Trophoblast cell (in vitro differentiated cells and primary cell): ENCODE measurements at regions not wholly inside any gene's neighbourhood (a gene's known extent, or its start where the extent isn't known, plus 50 kb on each side); places are given as distances from the start of the nearest gene placed in this dataset.

Experiments used
- DNase-seq, 2 donors: peaks; one replicate each; pipeline ENCODE4 v3.0.0-alpha.2; 2016
- H2AFZ ChIP-seq: 2 replicates; pipeline ENCODE4 v1.6.1; 2013; ENCODE audit warnings: low read length, moderate library complexity, mild to moderate bottlenecking; ENCODE audit not compliant: insufficient read depth, poor library complexity
- H2AK5ac ChIP-seq: 2 replicates; pipeline ENCODE4 v1.6.1; 2013; ENCODE audit warnings: mild to moderate bottlenecking, low read length
- H2BK120ac ChIP-seq: 2 replicates; pipeline ENCODE4 v1.6.1; 2013; ENCODE audit warnings: low read length, mild to moderate bottlenecking, moderate library complexity; ENCODE audit not compliant: insufficient read depth, poor library complexity
- H2BK12ac ChIP-seq: 2 replicates; pipeline ENCODE4 v1.6.1; 2013; ENCODE audit warnings: mild to moderate bottlenecking, low read length, moderate library complexity
- H2BK5ac ChIP-seq: 2 replicates; pipeline ENCODE4 v1.6.1; 2013; ENCODE audit warnings: low read length, low read depth, moderate library complexity, mild to moderate bottlenecking; ENCODE audit not compliant: poor library complexity
- H3K14ac ChIP-seq: 2 replicates; pipeline ENCODE4 v1.6.1; 2013; ENCODE audit warnings: mild to moderate bottlenecking, low read length
- H3K18ac ChIP-seq: 2 replicates; pipeline ENCODE4 v1.6.1; 2013; ENCODE audit warnings: mild to moderate bottlenecking, low read length
- H3K23ac ChIP-seq: 2 replicates; pipeline ENCODE4 v1.6.1; 2013; ENCODE audit warnings: low read length
- H3K27ac ChIP-seq: 2 replicates; pipeline ENCODE4 v1.5.1; 2013; ENCODE audit warnings: low read depth, mild to moderate bottlenecking, inconsistent platforms, low read length, moderate library complexity
- H3K27me3 ChIP-seq: 2 replicates; pipeline ENCODE4 v1.6.1; 2013; ENCODE audit warnings: inconsistent platforms, mild to moderate bottlenecking, low read length, moderate library complexity; ENCODE audit not compliant: insufficient read depth
- H3K36me3 ChIP-seq, 2 experiments: 1 replicate in 1 of 2; 2 replicates in 1 of 2; pipeline ENCODE4 v1.6.1; 2013; ENCODE audit warnings: low read length in 2 of 2, mild to moderate bottlenecking in 2 of 2, moderate library complexity in 1 of 2; ENCODE audit not compliant: insufficient read depth in 2 of 2, control insufficient read depth in 1 of 2
- H3K4ac ChIP-seq: 2 replicates; pipeline ENCODE4 v1.6.1; 2013; ENCODE audit warnings: low read depth, mild to moderate bottlenecking, low read length, moderate library complexity
- H3K4me1 ChIP-seq, 2 experiments: 1 replicate in 1 of 2; 2 replicates in 1 of 2; pipeline ENCODE4 v1.6.1; 2013; ENCODE audit warnings: low read length in 2 of 2, mild to moderate bottlenecking in 2 of 2, moderate library complexity in 1 of 2; ENCODE audit not compliant: insufficient read depth in 2 of 2, control insufficient read depth in 1 of 2
- H3K4me2 ChIP-seq: 2 replicates; pipeline ENCODE4 v1.6.1; 2013; ENCODE audit warnings: inconsistent platforms, mild to moderate bottlenecking, low read length, moderate library complexity
- H3K4me3 ChIP-seq: 2 replicates; pipeline ENCODE4 v1.5.1; 2013; ENCODE audit warnings: mild to moderate bottlenecking, low read depth, low read length, inconsistent platforms
- H3K79me1 ChIP-seq: one replicate; pipeline ENCODE4 v1.6.1; 2013; ENCODE audit warnings: low read length
- H3K79me2 ChIP-seq: 2 replicates; pipeline ENCODE4 v1.6.1; 2013; ENCODE audit warnings: low read length, mild to moderate bottlenecking; ENCODE audit not compliant: control insufficient read depth, insufficient read depth, poor library complexity
- H3K9ac ChIP-seq: 2 replicates; pipeline ENCODE4 v1.6.1; 2013; ENCODE audit warnings: mild to moderate bottlenecking, low read length
- H3K9me3 ChIP-seq: 2 replicates; pipeline ENCODE4 v1.6.1; 2013; ENCODE audit warnings: low read depth, mild to moderate bottlenecking, control low read depth, inconsistent platforms, low read length; ENCODE audit not compliant: insufficient read depth
- H4K12ac ChIP-seq: 2 replicates; pipeline ENCODE4 v1.6.1; 2013; ENCODE audit warnings: low read depth, mild to moderate bottlenecking, low read length, moderate library complexity
- H4K8ac ChIP-seq: 2 replicates; pipeline ENCODE4 v1.6.1; 2013; ENCODE audit warnings: low read depth, mild to moderate bottlenecking, low read length, moderate library complexity
- H4K91ac ChIP-seq: one replicate; pipeline ENCODE4 v1.6.1; 2013; ENCODE audit warnings: low read depth, mild to moderate bottlenecking, low read length, moderate library complexity
- WGBS: extraction: QIAGEN DNeasy Blood & Tissue Kit; methylation state at CpG from one replicate; pipeline ENCODE4 v1.1.7; 2013; ENCODE audit warnings: missing lambda C conversion rate; ENCODE audit not compliant: insufficient read length, insufficient coverage; ENCODE audit errors: extremely low coverage; 5-methylcytosine and 5-hydroxymethylcytosine counted together

DNA sequence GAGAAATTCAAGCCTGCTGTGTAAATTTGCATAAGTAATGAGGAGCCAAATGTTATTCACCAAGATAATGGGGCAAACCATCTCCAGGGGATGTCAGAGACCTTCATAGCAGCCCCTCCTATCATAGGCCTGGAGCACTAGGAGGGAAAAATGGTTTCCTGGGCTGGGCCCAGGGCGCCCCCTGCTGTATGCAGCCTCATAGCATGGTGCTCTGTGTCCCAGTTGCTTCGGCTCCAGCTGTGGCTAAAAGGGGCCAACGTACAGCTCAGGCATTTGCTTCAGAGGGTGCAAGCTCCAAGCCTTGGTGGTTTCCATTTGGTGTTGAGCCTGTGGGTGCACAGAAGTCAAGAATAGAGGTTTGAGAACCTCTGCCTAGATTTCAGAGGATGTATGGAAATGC lies 859.3 kb downstream of the RPA4 start:
- Histone ChIP-seq H3K23ac (no peak overlapping the region), H3K4ac (no peak overlapping the region), H3K79me2 (no peaks in the 10 kb centered on the region), H3K9ac (no peak overlapping the region), H3K14ac (no peak overlapping the region), H3K27me3 (no peaks in the 10 kb centered on the region), H4K8ac (no peak overlapping the region), H3K79me1 (no peaks in the 10 kb centered on the region), H2BK12ac (no peak overlapping the region), H2BK120ac (no peak overlapping the region), H3K4me2 (no peak overlapping the region), H2AK5ac (no peak overlapping the region), H2AFZ (no peak overlapping the region), H3K4me3 (no peak overlapping the region), H2BK5ac (no peak overlapping the region), H3K4me1 (no peaks in the 10 kb centered on the region), H3K27ac (no peak overlapping the region), H3K9me3 (no peaks in the 10 kb centered on the region), H4K12ac (no peak overlapping the region), H4K91ac (no peak overlapping the region), H3K18ac (no peak overlapping the region), H3K36me3 (no peaks in the 10 kb centered on the region)
- WGBS = no CpG with 5 or more reads among the region's 3 CpGs
- DNase-seq = no peak

DNA sequence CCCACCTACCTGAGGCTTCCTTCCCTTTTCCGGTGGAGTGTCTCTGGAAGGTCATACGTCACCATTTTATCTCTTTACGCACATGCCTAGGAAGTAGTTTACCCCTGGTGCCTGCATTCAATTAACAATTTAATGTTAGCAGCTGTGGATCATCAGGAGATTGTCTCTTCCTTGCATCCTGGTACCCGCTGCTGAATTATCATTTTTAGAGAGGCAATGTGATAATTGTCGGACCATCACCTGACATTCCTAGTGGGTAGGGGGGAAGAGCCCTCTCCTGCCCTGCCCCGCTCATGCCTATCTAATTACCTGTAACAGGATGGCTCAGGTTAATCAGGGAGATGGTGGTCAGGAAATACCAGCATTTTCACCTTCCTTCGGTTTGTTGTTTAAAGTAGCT lies 863.6 kb downstream of the RPA4 start:
- H3K4me1 ChIP-seq = no peaks in the 10 kb centered on the region
- H3K36me3 ChIP-seq = no peaks in the 10 kb centered on the region
- H3K14ac ChIP-seq = no peak overlapping the region
- H3K9me3 ChIP-seq = no peaks in the 10 kb centered on the region
- no peak overlapping the region for H2BK5ac ChIP-seq
- no peak overlapping the region for H2BK12ac ChIP-seq
- no CpG with 5 or more reads among the region's 7 CpGs for WGBS
- no peaks in the 10 kb centered on the region for H3K79me1 ChIP-seq
- no peak overlapping the region for H4K12ac ChIP-seq
- H3K4ac ChIP-seq = no peak overlapping the region
- no peak overlapping the region for H2AK5ac ChIP-seq
- no peak overlapping the region for H3K4me3 ChIP-seq
- H3K18ac ChIP-seq = no peak overlapping the region
- no peaks in the 10 kb centered on the region for H3K27me3 ChIP-seq
- H2AFZ ChIP-seq = no peak overlapping the region
- H3K9ac ChIP-seq = no peak overlapping the region
- H4K91ac ChIP-seq = no peak overlapping the region
- H3K23ac ChIP-seq = no peak overlapping the region
- peak; percentile 64 to 85 for DNase-seq
- H3K4me2 ChIP-seq = no peak overlapping the region
- H2BK120ac ChIP-seq = no peak overlapping the region
- no peak overlapping the region for H4K8ac ChIP-seq
- H3K79me2 ChIP-seq = no peaks in the 10 kb centered on the region
- H3K27ac ChIP-seq = no peak overlapping the region

DNA sequence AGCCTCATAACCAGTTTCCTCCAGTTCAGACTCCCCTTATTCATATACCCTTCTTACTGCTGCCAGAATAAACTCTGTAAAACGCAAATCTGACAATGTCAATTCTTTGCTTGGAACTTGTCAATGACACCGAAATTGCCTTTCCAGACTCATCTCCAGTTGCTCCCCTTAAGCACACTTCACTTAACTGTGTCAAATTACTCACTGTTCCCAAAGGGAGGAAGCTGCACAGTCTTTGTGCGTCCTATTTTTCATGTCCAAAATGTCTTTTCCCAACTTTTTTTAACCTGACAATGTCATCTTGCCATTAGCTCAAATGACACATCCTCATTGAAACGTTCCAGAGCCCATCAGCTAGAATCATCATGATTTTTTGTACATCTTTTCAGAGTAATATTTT lies 867.3 kb downstream of the RPA4 start:
- no peak overlapping the region for H2BK5ac ChIP-seq
- H3K9me3 ChIP-seq = no peaks in the 10 kb centered on the region
- no peaks in the 10 kb centered on the region for H3K27me3 ChIP-seq
- H2AK5ac ChIP-seq = no peak overlapping the region
- H3K23ac ChIP-seq = no peak overlapping the region
- H2AFZ ChIP-seq = no peak overlapping the region
- H3K27ac ChIP-seq = no peak overlapping the region
- no peak overlapping the region for H4K91ac ChIP-seq
- H3K79me2 ChIP-seq = no peaks in the 10 kb centered on the region
- no peak overlapping the region for H2BK12ac ChIP-seq
- H3K4ac ChIP-seq = no peak overlapping the region
- no peak overlapping the region for H3K14ac ChIP-seq
- H3K4me1 ChIP-seq = no peaks in the 10 kb centered on the region
- DNase-seq = no peak
- H3K36me3 ChIP-seq = no peaks in the 10 kb centered on the region
- no peaks in the 10 kb centered on the region for H3K79me1 ChIP-seq
- H4K8ac ChIP-seq = no peak overlapping the region
- no peak overlapping the region for H4K12ac ChIP-seq
- H2BK120ac ChIP-seq = no peak overlapping the region
- WGBS = no CpG with 5 or more reads among the region's 4 CpGs
- H3K18ac ChIP-seq = no peak overlapping the region
- no peak overlapping the region for H3K9ac ChIP-seq
- H3K4me3 ChIP-seq = no peak overlapping the region
- H3K4me2 ChIP-seq = no peak overlapping the region

DNA sequence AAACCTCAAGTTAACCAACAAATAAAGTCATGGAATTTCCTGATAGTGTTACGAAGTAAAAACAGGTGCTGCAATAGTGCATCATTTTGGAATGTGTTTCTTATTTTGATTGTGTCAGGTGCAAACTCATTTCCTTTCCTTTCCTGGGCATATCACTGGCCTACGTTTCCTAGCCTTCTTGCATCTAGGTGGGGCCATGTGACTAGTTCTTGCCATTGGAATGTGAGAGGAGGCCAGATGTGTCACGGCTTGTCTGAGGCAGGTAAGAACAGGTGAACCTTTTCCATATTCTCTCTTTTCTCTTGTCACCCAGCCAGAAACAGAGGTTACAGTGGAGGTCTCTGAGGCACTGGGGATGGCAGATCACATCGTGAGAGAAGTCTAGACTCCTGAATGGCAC lies 868.0 kb downstream of the RPA4 start:
- Histone ChIP-seq H3K79me1 (no peaks in the 10 kb centered on the region), H3K23ac (no peak overlapping the region), H3K36me3 (no peaks in the 10 kb centered on the region), H4K12ac (no peak overlapping the region), H3K18ac (no peak overlapping the region), H3K4me2 (no peak overlapping the region), H3K14ac (no peak overlapping the region), H3K79me2 (no peaks in the 10 kb centered on the region), H3K27ac (no peak overlapping the region), H2BK12ac (no peak overlapping the region), H3K9me3 (no peaks in the 10 kb centered on the region), H3K9ac (no peak overlapping the region), H2AFZ (no peak overlapping the region), H3K4ac (no peak overlapping the region), H3K4me1 (no peaks in the 10 kb centered on the region), H2AK5ac (no peak overlapping the region), H4K91ac (no peak overlapping the region), H2BK120ac (no peak overlapping the region), H4K8ac (no peak overlapping the region), H3K27me3 (no peaks in the 10 kb centered on the region), H3K4me3 (no peak overlapping the region), H2BK5ac (no peak overlapping the region)
- no peak for DNase-seq
- no CpG with 5 or more reads among the region's 4 CpGs for WGBS
